ENCODE measurements at regions not wholly inside any gene's neighbourhood (a gene's known extent, or its start where the extent isn't known, plus 50 kb on each side); places are given as distances from the start of the nearest gene placed in this dataset.
A peak's percentile ranks its signal among the peaks of the same experiment; 100 is the strongest.

DNA sequence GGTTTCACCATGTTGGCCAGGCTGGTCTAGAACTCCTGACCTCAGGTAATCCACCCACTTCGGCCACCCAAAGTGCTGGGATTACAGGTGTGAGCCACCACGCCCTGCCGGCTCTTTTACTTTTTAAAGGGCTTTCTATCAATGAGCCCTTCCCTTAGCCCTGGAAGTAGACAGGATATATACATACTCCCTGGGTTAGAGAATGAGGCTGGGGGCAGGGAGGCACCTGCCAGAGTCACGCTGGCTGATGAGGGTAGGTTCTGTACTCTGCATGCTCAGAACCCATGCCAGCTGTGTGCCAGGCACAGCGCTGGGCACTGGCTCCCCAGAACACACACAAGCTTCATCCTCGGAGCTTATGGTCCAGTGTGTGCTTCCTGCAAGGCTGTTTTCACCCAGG, 113.6 kb upstream of the IPO9 start:
- DNase-seq: no peak
- no peaks in the 10 kb centered on the region for H3K27me3 ChIP-seq
- WGBS, 4 donors: 72 to 87% (median 80%) methylated on average over 4 to 6 of the region's 6 CpGs
- H3K27ac ChIP-seq: peak overlapping the region in 4 of 5 donors; percentile 71 to 91 (median 80)
- intact Hi-C loops (cut with DNase I): no loop called here
- H3K4me3 ChIP-seq: no peak overlapping the region
- no peaks in the 10 kb centered on the region for H3K9me3 ChIP-seq (replicated peaks in 1 of 3)
- TF ChIP-seq POLR2A (IDR thresholded peaks at IDR 0.05): no peak
- TF ChIP-seq, protein P1, sequence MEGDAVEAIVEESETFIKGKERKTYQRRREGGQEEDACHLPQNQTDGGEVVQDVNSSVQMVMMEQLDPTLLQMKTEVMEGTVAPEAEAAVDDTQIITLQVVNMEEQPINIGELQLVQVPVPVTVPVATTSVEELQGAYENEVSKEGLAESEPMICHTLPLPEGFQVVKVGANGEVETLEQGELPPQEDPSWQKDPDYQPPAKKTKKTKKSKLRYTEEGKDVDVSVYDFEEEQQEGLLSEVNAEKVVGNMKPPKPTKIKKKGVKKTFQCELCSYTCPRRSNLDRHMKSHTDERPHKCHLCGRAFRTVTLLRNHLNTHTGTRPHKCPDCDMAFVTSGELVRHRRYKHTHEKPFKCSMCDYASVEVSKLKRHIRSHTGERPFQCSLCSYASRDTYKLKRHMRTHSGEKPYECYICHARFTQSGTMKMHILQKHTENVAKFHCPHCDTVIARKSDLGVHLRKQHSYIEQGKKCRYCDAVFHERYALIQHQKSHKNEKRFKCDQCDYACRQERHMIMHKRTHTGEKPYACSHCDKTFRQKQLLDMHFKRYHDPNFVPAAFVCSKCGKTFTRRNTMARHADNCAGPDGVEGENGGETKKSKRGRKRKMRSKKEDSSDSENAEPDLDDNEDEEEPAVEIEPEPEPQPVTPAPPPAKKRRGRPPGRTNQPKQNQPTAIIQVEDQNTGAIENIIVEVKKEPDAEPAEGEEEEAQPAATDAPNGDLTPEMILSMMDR (IDR thresholded peaks at IDR 0.05): no peak
- peaks cover 0 to 5% of the 10 kb centered on the region in 2 donors for H3K36me3 ChIP-seq (replicated peaks in 1 of 2)
- H3K4me1 ChIP-seq (replicated peaks in 1 of 2): peaks cover 26 to 61% of the 10 kb centered on the region in 2 donors

DNA sequence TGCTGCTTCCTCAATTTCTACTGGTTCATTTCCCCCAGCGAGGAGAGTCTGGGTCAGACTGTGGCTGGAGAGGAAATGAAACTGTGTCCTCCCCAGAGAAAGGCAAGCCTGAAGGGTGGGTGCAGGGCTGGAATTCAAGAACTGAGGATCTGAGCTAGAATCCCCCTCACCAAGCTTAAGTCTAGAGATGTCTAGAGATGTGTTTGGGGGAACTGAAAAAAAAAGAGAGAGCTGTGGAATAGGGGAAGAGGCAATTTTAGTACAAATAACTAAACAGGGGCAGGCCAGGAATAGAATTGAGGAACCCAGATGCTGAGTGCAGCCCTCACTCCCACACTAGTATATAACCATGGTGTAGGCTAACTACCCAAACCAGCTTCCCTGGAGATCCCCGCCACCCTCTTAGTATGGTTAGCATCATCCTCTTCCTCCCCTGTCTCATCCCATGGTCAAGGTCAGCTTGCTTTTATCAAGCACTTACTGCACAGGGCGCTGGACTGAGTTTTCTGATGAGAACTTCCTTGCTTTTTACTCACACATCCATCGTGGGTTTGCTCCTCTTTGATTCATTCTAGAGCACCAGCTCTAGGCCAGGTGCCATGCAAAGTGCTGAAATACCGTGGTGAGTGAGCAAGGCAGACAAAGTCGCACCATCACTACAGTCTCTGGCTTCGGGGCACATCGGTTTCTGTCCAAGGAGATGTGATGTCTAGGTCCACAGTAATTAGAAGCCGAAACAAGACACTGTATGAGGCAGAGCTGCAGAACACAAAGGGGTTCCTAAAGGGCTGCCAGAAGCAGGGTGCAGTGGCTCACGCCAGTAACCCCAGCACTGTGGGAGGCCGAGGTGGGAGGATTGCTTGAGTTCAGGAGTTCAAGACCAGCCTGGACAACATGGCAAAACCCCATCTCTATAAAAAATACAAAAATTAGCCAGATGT, 112.9 kb upstream of the IPO9 start:
- peak in 2 of 7 donors; percentile 37 to 56 for DNase-seq
- intact Hi-C loops (cut with DNase I): no loop called here

DNA sequence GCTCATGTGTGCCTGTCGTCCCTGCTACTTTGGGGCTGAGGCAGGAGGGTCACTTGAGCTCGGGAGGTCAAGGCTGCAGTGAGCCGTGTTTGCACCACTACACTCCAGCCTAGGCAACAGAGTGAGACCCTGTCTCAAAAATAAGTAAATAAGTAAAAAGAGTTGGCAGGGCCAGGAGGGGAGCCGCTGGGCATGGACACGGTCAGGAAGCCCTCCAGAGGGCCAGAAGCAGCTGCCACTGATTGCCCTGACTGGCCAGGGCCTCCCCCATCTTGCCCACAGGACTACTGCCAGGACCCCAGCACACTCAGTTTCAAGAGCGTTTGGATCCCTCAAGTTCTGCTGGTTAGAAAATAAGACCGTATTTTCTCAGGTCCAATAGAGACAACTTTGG, 112.2 kb upstream of the IPO9 start:
- 80 to 90% (median 84%) methylated on average over 7 of the region's 7 CpGs for WGBS, 4 donors
- intact Hi-C loops (cut with DNase I): no loop called here
- TF ChIP-seq, protein P1 (IDR thresholded peaks at IDR 0.05): no peak
- no peak for TF ChIP-seq POLR2A (IDR thresholded peaks at IDR 0.05)
- Histone ChIP-seq H3K4me3 (no peak overlapping the region), H3K36me3 (replicated peaks in 1 of 2) (peaks cover 0 to 5% of the 10 kb centered on the region in 2 donors), H3K9me3 (replicated peaks in 1 of 3) (no peaks in the 10 kb centered on the region), H3K27me3 (no peaks in the 10 kb centered on the region), H3K4me1 (replicated peaks in 1 of 2) (peaks cover 26 to 61% of the 10 kb centered on the region in 2 donors), H3K27ac (peak overlapping the region in 2 of 5 donors; percentile 83 to 91)
- DNase-seq: no peak

More for the DNA sequence above, 112.9 kb upstream of the IPO9 start:
- Histone ChIP-seq H3K27ac (peak overlapping the region in 4 of 5 donors; percentile 71 to 91 (median 80)), H3K36me3 (replicated peaks in 1 of 2) (peaks cover 0 to 5% of the 10 kb centered on the region in 2 donors), H3K4me1 (replicated peaks in 1 of 2) (peaks cover 26 to 61% of the 10 kb centered on the region in 2 donors), H3K27me3 (no peaks in the 10 kb centered on the region), H3K9me3 (replicated peaks in 1 of 3) (no peaks in the 10 kb centered on the region), H3K4me3 (no peak overlapping the region)
- no peak for TF ChIP-seq POLR2A (IDR thresholded peaks at IDR 0.05)
- TF ChIP-seq, protein P1 (IDR thresholded peaks at IDR 0.05): no peak
- WGBS, 4 donors: 59 to 76% (median 71%) methylated on average over 10 to 11 of the region's 11 CpGs

DNA sequence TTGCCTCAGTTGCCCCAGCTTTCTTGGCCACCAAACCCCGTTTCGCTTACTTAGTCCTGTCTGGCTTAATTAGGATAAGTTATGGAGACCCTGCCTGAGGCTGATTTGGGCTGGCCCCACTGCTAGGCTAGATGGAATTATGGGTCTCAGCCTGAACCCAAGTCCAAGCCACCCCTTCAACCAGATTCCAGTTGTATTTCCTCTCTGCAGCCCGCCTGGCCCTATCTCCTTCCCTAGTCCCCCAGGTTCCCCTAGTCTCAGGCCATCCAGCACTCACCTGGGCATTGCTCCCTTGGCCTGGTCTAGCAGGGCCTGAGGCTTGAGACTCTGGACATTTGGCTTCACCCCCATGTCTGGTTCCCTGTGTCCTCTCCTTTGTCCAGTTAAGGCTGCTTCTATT, 111.7 kb upstream of the IPO9 start:
- no peak for DNase-seq
- WGBS, 4 donors: 94 to 96% (median 95%) methylated on average over 3 of the region's 3 CpGs
- Histone ChIP-seq H3K4me3 (no peak overlapping the region), H3K4me1 (replicated peaks in 1 of 2) (peaks cover 26 to 56% of the 10 kb centered on the region in 2 donors), H3K36me3 (replicated peaks in 1 of 2) (peaks cover 0 to 5% of the 10 kb centered on the region in 2 donors), H3K27ac (no peak overlapping the region), H3K9me3 (replicated peaks in 1 of 3) (no peaks in the 10 kb centered on the region), H3K27me3 (no peaks in the 10 kb centered on the region)
- no peak for TF ChIP-seq POLR2A (IDR thresholded peaks at IDR 0.05)
- TF ChIP-seq, protein P1 (IDR thresholded peaks at IDR 0.05): no peak
- intact Hi-C loops (cut with DNase I): no loop called here
